Common myeloid progenitor, CD34-positive (primary cell): ENCODE measurements at regions not wholly inside any gene's neighbourhood (a gene's known extent, or its start where the extent isn't known, plus 50 kb on each side); places are given as distances from the start of the nearest gene placed in this dataset.

Experiments
- CTCF ChIA-PET: fragments of 350-600 bp; sonication (Branson Sonifier 250); formaldehyde crosslinking; loops from one replicate; lab custom pipeline; 2021; ENCODE audit warnings: antibody characterized with exemption; lab: Charles Lee
- POLR2A ChIA-PET: fragments of 350-600 bp; sonication (Branson Sonifier 250); formaldehyde crosslinking; loops from one replicate; lab custom pipeline; 2021; ENCODE audit warnings: antibody characterized with exemption; lab: Charles Lee
- DNase-seq, 3 donors: peaks; one replicate each; pipeline versions ENCODE4 v3.0.0 to v3.0.0-alpha.2; 2013
- H3K27ac ChIP-seq, 2 experiments: 1 replicate in 1 of 2; 2 replicates in 1 of 2; pipeline ENCODE4 v1.7.0; 2013; ENCODE audit warnings: inconsistent platforms in 2 of 2, low read length in 2 of 2, mild to moderate bottlenecking in 2 of 2, low read depth in 1 of 2, moderate library complexity in 1 of 2; ENCODE audit not compliant: severe bottlenecking in 2 of 2, insufficient read depth in 1 of 2, poor library complexity in 1 of 2
- H3K27me3 ChIP-seq, 5 experiments: replicated peaks in 2 of 5; 1 replicate in 3 of 5; 2 replicates in 2 of 5; pipeline versions ENCODE4 v1.6.1 to v1.7.0; 2013; ENCODE audit warnings: low read length in 4 of 5, mild to moderate bottlenecking in 2 of 5, moderate library complexity in 2 of 5, inconsistent platforms in 1 of 5; ENCODE audit not compliant: insufficient read depth in 5 of 5, control insufficient read depth in 4 of 5
- H3K36me3 ChIP-seq, 4 experiments: 1 replicate in 2 of 4; 2 replicates in 2 of 4; pipeline versions ENCODE4 v1.6.1 to v1.7.0; 2013; ENCODE audit warnings: low read length in 3 of 4, control low read depth in 1 of 4, mild to moderate bottlenecking in 1 of 4; ENCODE audit not compliant: control insufficient read depth in 4 of 4, insufficient read depth in 4 of 4
- H3K4me1 ChIP-seq, 4 experiments: 1 replicate in 3 of 4; 2 replicates in 1 of 4; pipeline versions ENCODE4 v1.6.1 to v1.7.1; 2013; ENCODE audit warnings: low read length in 3 of 4, mild to moderate bottlenecking in 3 of 4, control low read depth in 1 of 4, inconsistent platforms in 1 of 4, moderate library complexity in 1 of 4; ENCODE audit not compliant: control insufficient read depth in 4 of 4, insufficient read depth in 4 of 4; ENCODE audit errors: control extremely low read depth in 1 of 4
- H3K4me3 ChIP-seq, 7 experiments: 1 replicate in 4 of 7; 2 replicates in 3 of 7; pipeline versions ENCODE4 v1.5.1 to v1.7.0; 2013; ENCODE audit warnings: mild to moderate bottlenecking in 7 of 7, low read length in 6 of 7, moderate library complexity in 6 of 7, inconsistent platforms in 2 of 7, low read depth in 2 of 7, control low read depth in 1 of 7; ENCODE audit not compliant: insufficient read depth in 4 of 7, control insufficient read depth in 1 of 7; ENCODE audit errors: extremely low read depth in 1 of 7
- H3K9me3 ChIP-seq, 5 experiments: 1 replicate in 4 of 5; 2 replicates in 1 of 5; pipeline versions ENCODE4 v1.6.1 to v1.7.1; 2013; ENCODE audit warnings: low read length in 4 of 5, mild to moderate bottlenecking in 2 of 5, inconsistent platforms in 1 of 5, low read depth in 1 of 5, moderate library complexity in 1 of 5; ENCODE audit not compliant: control insufficient read depth in 4 of 5, insufficient read depth in 2 of 5; ENCODE audit errors: control extremely low read depth in 1 of 5
- WGBS: methylation state at CpG from one replicate; pipeline ENCODE4 v1.1.5; 2013; ENCODE audit not compliant: insufficient coverage; 5-methylcytosine and 5-hydroxymethylcytosine counted together

DNA sequence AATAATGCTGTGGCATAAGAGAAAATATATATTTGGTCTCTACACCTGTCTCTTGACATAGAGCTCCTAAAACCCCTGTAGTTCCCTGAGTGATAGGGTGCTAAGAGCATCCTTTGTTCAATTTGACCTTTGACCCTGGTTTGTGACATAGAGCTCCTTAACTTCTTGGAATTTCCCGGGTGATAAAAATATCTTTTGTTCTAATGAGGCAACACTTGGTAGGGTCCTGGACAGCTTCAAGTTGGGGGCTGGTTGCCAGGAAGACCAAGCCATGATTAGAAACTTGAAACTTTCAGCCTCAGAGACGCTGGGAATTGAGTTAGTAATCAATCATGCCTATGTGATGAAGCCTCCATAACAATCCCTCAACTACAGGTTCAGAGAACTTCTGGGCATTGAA, 105.4 kb downstream of the CASP12 start:
- Histone ChIP-seq H3K36me3 (no peaks in the 10 kb centered on the region), H3K27me3 (no peaks in the 10 kb centered on the region), H3K9me3 (peaks cover 0 to 5% (median 2%) of the 10 kb centered on the region in 5 experiments), H3K4me1 (no peaks in the 10 kb centered on the region), H3K4me3 (no peak overlapping the region), H3K27ac (no peak overlapping the region)
- DNase-seq = no peak
- ChIA-PET CTCF (no interaction called here), POLR2A (no interaction called here)
- 89% methylated on average over 1 of the region's 2 CpGs for WGBS

DNA sequence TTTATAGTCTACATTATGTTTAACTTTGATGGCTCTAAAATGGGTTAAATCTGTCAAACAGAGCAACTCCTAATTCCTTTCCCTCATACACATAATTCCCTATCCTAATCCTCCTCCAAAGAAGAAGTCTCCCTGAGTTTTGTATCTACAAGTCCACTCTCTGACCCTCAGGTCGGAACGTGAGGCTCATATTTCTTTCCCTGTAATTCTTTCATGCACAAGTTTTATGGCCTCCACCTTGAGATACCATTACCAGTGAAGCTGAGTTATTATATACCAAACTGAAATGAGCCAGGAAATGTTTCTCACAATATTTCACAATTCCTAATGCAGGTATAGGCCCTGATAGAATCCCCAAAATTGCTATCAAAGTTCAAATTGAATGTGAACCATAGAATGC, 106.4 kb downstream of the CASP12 start:
- Histone ChIP-seq H3K9me3 (peaks cover 0 to 5% (median 0%) of the 10 kb centered on the region in 5 experiments), H3K36me3 (no peaks in the 10 kb centered on the region), H3K4me3 (no peak overlapping the region), H3K27me3 (no peaks in the 10 kb centered on the region), H3K27ac (no peak overlapping the region), H3K4me1 (no peaks in the 10 kb centered on the region)
- DNase-seq = no peak
- 100% methylated on average over 2 of the region's 2 CpGs for WGBS
- CTCF ChIA-PET = no interaction called here
- POLR2A ChIA-PET = no interaction called here

GRCh38 chr11:104784684-104785460, 113.4 kb downstream of the CASP12 start:
- 100% methylated on average over 1 of the region's 4 CpGs for WGBS
- H3K27ac ChIP-seq = no peak overlapping the region
- no peaks in the 10 kb centered on the region for H3K36me3 ChIP-seq
- H3K9me3 ChIP-seq = no peaks in the 10 kb centered on the region
- no peak overlapping the region for H3K4me3 ChIP-seq
- CTCF ChIA-PET = no interaction called here
- POLR2A ChIA-PET = interaction anchor here (0.6 kb wide), 1 partner anchor 1001 kb away, joined by 4 read pairs; no protein-coding TSS in a partner anchor
- no peaks in the 10 kb centered on the region for H3K27me3 ChIP-seq
- no peaks in the 10 kb centered on the region for H3K4me1 ChIP-seq
- DNase-seq = no peak

DNA sequence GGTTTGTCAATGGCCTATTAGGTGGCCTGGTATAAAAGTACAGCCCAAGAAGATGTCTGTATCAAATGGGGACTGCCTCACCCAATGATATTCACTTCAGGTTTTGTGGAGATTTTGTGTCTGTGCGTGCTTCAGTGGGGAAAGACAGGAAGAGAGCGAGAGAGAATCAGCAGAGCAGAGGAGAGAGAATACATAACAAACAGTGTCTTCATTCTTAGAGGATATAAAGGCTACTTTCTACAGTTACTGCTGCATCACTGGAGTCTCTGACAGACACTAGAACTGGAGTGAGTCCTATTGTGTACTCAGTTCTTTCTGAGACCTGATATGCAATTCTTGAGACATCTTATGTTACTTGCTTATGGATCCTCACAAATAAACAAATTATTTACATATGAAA, 115.0 kb downstream of the CASP12 start:
- POLR2A ChIA-PET = no interaction called here
- Histone ChIP-seq H3K9me3 (no peaks in the 10 kb centered on the region), H3K27me3 (no peaks in the 10 kb centered on the region), H3K4me1 (no peaks in the 10 kb centered on the region), H3K27ac (no peak overlapping the region), H3K4me3 (no peak overlapping the region), H3K36me3 (no peaks in the 10 kb centered on the region)
- no peak for DNase-seq
- CTCF ChIA-PET = interaction anchor here (0.9 kb wide), 1 partner anchor 12 kb away, joined by 3 read pairs; no protein-coding TSS in a partner anchor
- WGBS = 90% methylated on average over 2 of the region's 2 CpGs

GRCh38 chr11:104782377-104782754, 115.9 kb downstream of the CASP12 start:
- Histone ChIP-seq H3K27ac (no peak overlapping the region), H3K36me3 (no peaks in the 10 kb centered on the region), H3K27me3 (no peaks in the 10 kb centered on the region), H3K4me1 (no peaks in the 10 kb centered on the region), H3K9me3 (no peaks in the 10 kb centered on the region), H3K4me3 (no peak overlapping the region)
- ChIA-PET CTCF (interaction anchor here (0.9 kb wide), 1 partner anchor 13 kb away, joined by 3 read pairs; no protein-coding TSS in a partner anchor), POLR2A (interaction anchor here (0.5 kb wide), 1 partner anchor 113 kb away, joined by 3 read pairs; no protein-coding TSS in a partner anchor)
- WGBS = 100% methylated on average over 1 of the region's 1 CpG
- no peak for DNase-seq

DNA sequence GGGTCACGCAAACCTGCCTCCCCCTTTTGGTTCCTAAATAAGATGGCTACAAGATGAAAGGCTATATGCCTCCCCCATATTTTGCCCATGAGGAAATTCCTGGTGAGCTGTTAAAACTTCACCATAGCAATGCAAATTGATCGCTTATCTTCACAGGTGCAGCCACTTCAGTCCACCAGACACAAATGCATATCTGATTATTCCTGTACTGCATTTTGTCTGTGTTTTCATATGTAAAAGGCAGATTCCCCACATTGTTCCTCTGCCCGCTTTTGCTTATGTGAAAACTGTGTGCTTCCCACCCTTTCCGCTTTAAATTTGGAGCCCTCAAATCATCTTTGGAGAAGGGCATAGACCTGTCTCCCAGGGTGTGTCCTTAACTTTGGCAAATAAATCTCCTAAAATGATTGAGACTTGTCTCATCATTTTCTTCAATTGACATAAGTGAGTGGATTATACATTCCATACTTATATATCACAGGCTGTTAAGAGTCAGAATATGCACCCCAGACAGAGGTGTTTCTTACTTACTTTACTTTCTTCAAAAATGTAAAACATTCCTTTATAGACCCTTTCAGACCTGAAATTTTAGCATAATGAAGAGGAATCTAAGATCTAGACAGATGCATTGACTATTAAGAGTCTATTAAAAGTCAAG, 116.4 kb downstream of the CASP12 start:
- Histone ChIP-seq H3K27me3 (no peaks in the 10 kb centered on the region), H3K9me3 (no peaks in the 10 kb centered on the region), H3K36me3 (no peaks in the 10 kb centered on the region), H3K4me1 (no peaks in the 10 kb centered on the region), H3K27ac (no peak overlapping the region), H3K4me3 (no peak overlapping the region)
- CTCF ChIA-PET = no interaction called here
- POLR2A ChIA-PET = no interaction called here
- 93% methylated on average over 2 of the region's 4 CpGs for WGBS
- DNase-seq = no peak

DNA sequence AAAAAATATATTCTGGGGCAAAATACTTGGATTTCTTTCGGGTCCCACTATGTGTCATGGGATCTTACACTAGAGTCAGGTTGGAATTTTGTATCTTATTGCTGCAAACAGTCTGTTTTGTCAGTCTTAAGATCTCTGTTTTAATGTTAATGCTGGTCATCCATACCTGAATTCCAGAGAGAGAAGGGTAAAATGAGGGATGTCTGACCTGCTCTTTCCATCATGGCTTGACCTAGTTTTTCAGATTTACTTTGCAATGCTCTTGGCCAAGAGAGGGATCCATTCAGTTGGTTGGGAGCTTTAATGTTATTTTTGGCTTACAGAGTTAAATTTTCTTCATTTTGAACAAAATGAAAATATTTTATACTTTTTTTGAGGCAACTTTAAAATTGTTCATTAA, 117.2 kb downstream of the CASP12 start:
- WGBS = 100% methylated on average over 1 of the region's 1 CpG
- POLR2A ChIA-PET = no interaction called here

More for the DNA sequence above, 117.2 kb downstream of the CASP12 start:
- no peak for DNase-seq
- H3K27ac ChIP-seq = no peak overlapping the region
- H3K4me3 ChIP-seq = no peak overlapping the region
- no peaks in the 10 kb centered on the region for H3K9me3 ChIP-seq
- H3K36me3 ChIP-seq = no peaks in the 10 kb centered on the region
- H3K27me3 ChIP-seq = no peaks in the 10 kb centered on the region
- CTCF ChIA-PET = no interaction called here
- no peaks in the 10 kb centered on the region for H3K4me1 ChIP-seq
